HEK293T (cell line): ENCODE measurements at regions not wholly inside any gene's neighbourhood (a gene's known extent, or its start where the extent isn't known, plus 50 kb on each side); places are given as distances from the start of the nearest gene placed in this dataset.

Experiments
- CTCF ChIA-PET: fragments of 350-600 bp; formaldehyde crosslinking; extraction: SDS; loops from one replicate; lab custom pipeline; 2021; ENCODE audit warnings: antibody characterized with exemption, inconsistent platforms; lab: Yijun Ruan, JAX
- POLR2A ChIA-PET: fragments of 350-600 bp; formaldehyde crosslinking; extraction: SDS; loops from one replicate; lab custom pipeline; 2020; ENCODE audit warnings: antibody characterized with exemption, inconsistent platforms; lab: Yijun Ruan, JAX
- DNase-seq: peaks from one replicate; pipeline ENCODE4 v3.0.0; 2012; ENCODE audit warnings: mixed read lengths; ENCODE audit errors: extremely low spot score
- ARNT ChIP-seq: fragments of 450-650 bp; IDR thresholded peaks from 2 replicates; pipeline ENCODE4 v1.6.1; 2017; ENCODE audit warnings: mild to moderate bottlenecking
- BHLHE40 ChIP-seq: fragments of 450-650 bp; IDR thresholded peaks from 2 replicates; pipeline ENCODE4 v1.6.1; 2016; ENCODE audit warnings: mild to moderate bottlenecking, moderate library complexity, borderline replicate concordance
- CTBP1 ChIP-seq: fragments of 450-650 bp; IDR thresholded peaks from 2 replicates; pipeline ENCODE4 v1.6.1; 2016; ENCODE audit warnings: borderline replicate concordance
- ELF4 ChIP-seq: fragments of 450-650 bp; IDR thresholded peaks from 2 replicates; pipeline ENCODE4 v1.6.1; 2017; ENCODE audit warnings: antibody characterized with exemption
- FOXA1 ChIP-seq: fragments of 450-650 bp; IDR thresholded peaks from 2 replicates; pipeline ENCODE4 v1.6.1; 2016; ENCODE audit warnings: mild to moderate bottlenecking
- FOXK2 ChIP-seq: fragments of 450-650 bp; IDR thresholded peaks from 2 replicates; pipeline ENCODE4 v1.6.1; 2016; ENCODE audit warnings: mild to moderate bottlenecking
- FOXM1 ChIP-seq: fragments of 450-650 bp; IDR thresholded peaks from 2 replicates; pipeline ENCODE4 v1.6.1; 2017; ENCODE audit warnings: mild to moderate bottlenecking, borderline replicate concordance
- HDGF ChIP-seq: fragments of 450-650 bp; IDR thresholded peaks from 2 replicates; pipeline ENCODE4 v1.6.1; 2017; ENCODE audit warnings: antibody characterized with exemption, borderline replicate concordance
- L3MBTL2 ChIP-seq: fragments of 450-650 bp; conservative IDR thresholded peaks from 2 replicates; pipeline ENCODE4 v1.6.1; 2016; ENCODE audit warnings: mild to moderate bottlenecking
- LEF1 ChIP-seq: fragments of 450-650 bp; IDR thresholded peaks from 2 replicates; pipeline ENCODE4 v1.6.1; 2017; ENCODE audit warnings: mild to moderate bottlenecking, borderline replicate concordance
- NFRKB ChIP-seq: fragments of 450-650 bp; IDR thresholded peaks from 2 replicates; pipeline ENCODE4 v1.6.1; 2016; ENCODE audit warnings: mild to moderate bottlenecking, moderate library complexity
- SP1 ChIP-seq: fragments of 450-650 bp; IDR thresholded peaks from 2 replicates; pipeline ENCODE4 v1.6.1; 2017
- SUZ12 ChIP-seq: fragments of 450-650 bp; IDR thresholded peaks from 2 replicates; pipeline ENCODE4 v1.6.1; 2016; ENCODE audit warnings: mild to moderate bottlenecking
- TARDBP ChIP-seq: fragments of 450-650 bp; IDR thresholded peaks from 2 replicates; pipeline ENCODE4 v1.6.1; 2016
- ZNF384 ChIP-seq: fragments of 450-650 bp; IDR thresholded peaks from 2 replicates; pipeline ENCODE4 v1.6.1; 2016
- TF ChIP-seq, protein P1 (sequence below): fragments of 450-650 bp; IDR thresholded peaks from 2 replicates; pipeline ENCODE4 v1.6.1; 2016

DNA sequence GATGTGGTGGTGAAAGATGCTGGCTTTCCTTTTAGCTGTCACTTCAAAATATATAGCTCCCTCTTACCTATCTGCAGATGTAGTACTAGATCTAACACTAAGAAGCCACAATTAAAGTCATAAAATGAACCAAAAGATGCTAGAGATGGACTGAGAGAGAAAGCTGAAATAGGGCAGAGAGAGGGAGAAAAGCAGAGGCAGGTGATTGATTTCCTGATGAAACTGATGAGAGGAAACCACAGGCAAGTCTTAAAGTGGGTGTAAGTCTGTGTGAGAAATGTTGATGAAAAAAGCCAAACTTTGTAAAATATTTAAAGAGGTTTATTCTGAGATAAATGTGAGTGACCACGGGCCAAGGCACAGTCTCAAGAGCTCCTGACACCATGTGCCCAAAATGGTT, 194.3 kb upstream of the MBL2 start:
- TF ChIP-seq ZNF384: no peak
- TF ChIP-seq LEF1: no peak
- TF ChIP-seq NFRKB: no peak
- TF ChIP-seq CTBP1: no peak
- TF ChIP-seq SP1: no peak
- TF ChIP-seq HDGF: no peak
- no peak for TF ChIP-seq SUZ12
- TF ChIP-seq FOXK2: no peak
- TF ChIP-seq BHLHE40: no peak
- POLR2A ChIA-PET: no interaction called here
- CTCF ChIA-PET: no interaction called here
- DNase-seq: no peak

GRCh38 chr10:52965938-52966401, 193.4 kb upstream of the MBL2 start:
- no peak for DNase-seq
- ChIA-PET CTCF (no interaction called here), POLR2A (no interaction called here)
- no peak for TF ChIP-seq NFRKB
- TF ChIP-seq SUZ12: no peak
- no peak for TF ChIP-seq ELF4
- TF ChIP-seq L3MBTL2: no peak
- no peak for TF ChIP-seq ARNT
- TF ChIP-seq, protein P1, sequence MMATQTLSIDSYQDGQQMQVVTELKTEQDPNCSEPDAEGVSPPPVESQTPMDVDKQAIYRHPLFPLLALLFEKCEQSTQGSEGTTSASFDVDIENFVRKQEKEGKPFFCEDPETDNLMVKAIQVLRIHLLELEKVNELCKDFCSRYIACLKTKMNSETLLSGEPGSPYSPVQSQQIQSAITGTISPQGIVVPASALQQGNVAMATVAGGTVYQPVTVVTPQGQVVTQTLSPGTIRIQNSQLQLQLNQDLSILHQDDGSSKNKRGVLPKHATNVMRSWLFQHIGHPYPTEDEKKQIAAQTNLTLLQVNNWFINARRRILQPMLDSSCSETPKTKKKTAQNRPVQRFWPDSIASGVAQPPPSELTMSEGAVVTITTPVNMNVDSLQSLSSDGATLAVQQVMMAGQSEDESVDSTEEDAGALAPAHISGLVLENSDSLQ: no peak
- TF ChIP-seq HDGF: no peak
- TF ChIP-seq FOXM1: no peak
- TF ChIP-seq LEF1: no peak
- TF ChIP-seq BHLHE40: no peak
- no peak for TF ChIP-seq FOXK2
- TF ChIP-seq FOXA1: no peak
- TF ChIP-seq SP1: no peak
- TF ChIP-seq TARDBP: no peak
- no peak for TF ChIP-seq ZNF384
- no peak for TF ChIP-seq CTBP1

GRCh38 chr10:52965509-52965908, 192.9 kb upstream of the MBL2 start:
- ChIA-PET POLR2A (no interaction called here), CTCF (no interaction called here)
- TF ChIP-seq CTBP1 (no peak), NFRKB (no peak), ARNT (no peak), ZNF384 (no peak), ELF4 (no peak), HDGF (no peak), SP1 (no peak), FOXK2 (no peak), FOXM1 (no peak), TARDBP (no peak), L3MBTL2 (no peak), SUZ12 (no peak), LEF1 (no peak), FOXA1 (no peak)
- TF ChIP-seq, protein P1: no peak
- DNase-seq: no peak

- TF ChIP-seq SUZ12: no peak
- TF ChIP-seq ZNF384: no peak
- TF ChIP-seq SP1: no peak
- CTCF ChIA-PET: interaction anchor here (0.8 kb wide), 1 partner anchor 9 kb away, joined by 5 read pairs; no protein-coding TSS in a partner anchor
- POLR2A ChIA-PET: no interaction called here
- DNase-seq: no peak
Observed at GRCh38 chr10:52961323-52961722, 188.7 kb upstream of the MBL2 start.

GRCh38 chr10:52959810-52960209, 187.2 kb upstream of the MBL2 start:
- POLR2A ChIA-PET: no interaction called here
- CTCF ChIA-PET: interaction anchor here (0.6 kb wide), 1 partner anchor 341 kb away, joined by 3 read pairs; no protein-coding TSS in a partner anchor
- TF ChIP-seq BHLHE40 (no peak), FOXA1 (no peak), ZNF384 (no peak), L3MBTL2 (no peak), SP1 (no peak), FOXM1 (no peak), CTBP1 (no peak), ARNT (no peak)
- TF ChIP-seq, protein P1: no peak
- no peak for DNase-seq

- ChIA-PET POLR2A (no interaction called here), CTCF (no interaction called here)
- no peak for TF ChIP-seq CTBP1
- no peak for TF ChIP-seq HDGF
- TF ChIP-seq BHLHE40: no peak
- no peak for TF ChIP-seq ELF4
- TF ChIP-seq, protein P1: no peak
- no peak for TF ChIP-seq FOXK2
- TF ChIP-seq L3MBTL2: no peak
- TF ChIP-seq LEF1: no peak
- DNase-seq: no peak
Observed at GRCh38 chr10:52956861-52957260, 184.3 kb upstream of the MBL2 start.
